GM23338 (cell line): ENCODE measurements at regions not wholly inside any gene's neighbourhood (a gene's known extent, or its start where the extent isn't known, plus 50 kb on each side); places are given as distances from the start of the nearest gene placed in this dataset.

ENCODE experiments used
- ATAC-seq: fragments of 200-7000 bp; cut with Tn5 transposase; 3 replicates; pipeline ENCODE4 v1.9.1; 2020
- DNase-seq: peaks from one replicate; pipeline ENCODE4 v3.0.0-alpha.2; 2015; ENCODE audit warnings: low spot score
- H2AFZ ChIP-seq: fragments of 200-600 bp; sonication (generic); 2 replicates; pipeline ENCODE4 v1.8.0; 2016; ENCODE audit warnings: antibody characterized with exemption, mild to moderate bottlenecking, moderate library complexity
- H3F3A ChIP-seq: fragments of 200-600 bp; sonication (generic); replicated peaks from 2 replicates; pipeline ENCODE4 v1.8.0; 2017; ENCODE audit warnings: antibody characterized with exemption, mixed run types, low read depth
- H3K27ac ChIP-seq: fragments of 200-600 bp; sonication (generic); 2 replicates; pipeline ENCODE4 v1.6.1; 2016; ENCODE audit warnings: low read depth
- H3K27me3 ChIP-seq: fragments of 200-600 bp; sonication (generic); 2 replicates; pipeline ENCODE4 v1.8.0; 2016; ENCODE audit warnings: mild to moderate bottlenecking, mixed run types, moderate library complexity; ENCODE audit not compliant: insufficient read depth
- H3K36me3 ChIP-seq: fragments of 200-600 bp; sonication (generic); 2 replicates; pipeline ENCODE4 v1.8.0; 2016; ENCODE audit warnings: mild to moderate bottlenecking; ENCODE audit not compliant: insufficient read depth
- H3K4me1 ChIP-seq: fragments of 200-600 bp; sonication (generic); 2 replicates; pipeline ENCODE4 v1.8.0; 2016; ENCODE audit warnings: mild to moderate bottlenecking, moderate library complexity; ENCODE audit not compliant: insufficient read depth
- H3K4me2 ChIP-seq: fragments of 200-600 bp; sonication (generic); 2 replicates; pipeline ENCODE4 v1.7.1; 2017; ENCODE audit warnings: mixed run types
- H3K4me3 ChIP-seq: fragments of 200-600 bp; sonication (generic); 2 replicates; pipeline ENCODE4 v1.6.1; 2016; ENCODE audit warnings: mixed run types
- H3K79me2 ChIP-seq: fragments of 200-600 bp; sonication (generic); replicated peaks from 2 replicates; pipeline ENCODE4 v1.8.0; 2017; ENCODE audit warnings: mild to moderate bottlenecking; ENCODE audit not compliant: insufficient read depth
- H3K9me2 ChIP-seq: fragments of 200-600 bp; sonication (generic); 2 replicates; pipeline ENCODE4 v1.8.0; 2017; ENCODE audit not compliant: insufficient read depth
- H4K20me1 ChIP-seq: fragments of 200-600 bp; sonication (generic); replicated peaks from 2 replicates; pipeline ENCODE4 v1.8.0; 2017; ENCODE audit warnings: mild to moderate bottlenecking; ENCODE audit not compliant: insufficient read depth
- H3K27ac Mint-ChIP-seq: 2 replicates; pipeline ENCODE4 v1.8.0; 2020; ENCODE audit warnings: inconsistent platforms, mild to moderate bottlenecking, moderate library complexity, mixed read lengths
- H3K27me3 Mint-ChIP-seq: 3 replicates; pipeline ENCODE4 v1.8.0; 2022; ENCODE audit warnings: low read depth, mild to moderate bottlenecking, moderate library complexity, mixed read lengths, inconsistent platforms; ENCODE audit not compliant: insufficient read depth, poor library complexity
- H3K36me3 Mint-ChIP-seq: 3 replicates; pipeline ENCODE4 v1.8.0; 2021; ENCODE audit warnings: low read depth, mild to moderate bottlenecking, inconsistent platforms, moderate library complexity, mixed read lengths
- H3K4me1 Mint-ChIP-seq: 3 replicates; pipeline ENCODE4 v1.8.0; 2020; ENCODE audit warnings: mild to moderate bottlenecking, inconsistent platforms, mixed read lengths
- H3K4me3 Mint-ChIP-seq: 3 replicates; pipeline ENCODE4 v1.8.0; 2021; ENCODE audit warnings: moderate library complexity, mild to moderate bottlenecking, inconsistent platforms, mixed read lengths
- H3K9me3 Mint-ChIP-seq: 3 replicates; pipeline ENCODE4 v1.8.0; 2020; ENCODE audit warnings: moderate library complexity, mild to moderate bottlenecking, inconsistent platforms, mixed read lengths
- ZNF114 ChIP-seq: fragments of 250-450 bp; sonication (Bioruptor Pico); IDR thresholded peaks from 2 replicates; pipeline ENCODE4 v1.5.0; 2020; ENCODE audit warnings: mild to moderate bottlenecking, moderate library complexity
- TF ChIP-seq, protein P1 (sequence below): fragments of 250-450 bp; sonication (Bioruptor Pico); IDR thresholded peaks from 2 replicates; pipeline ENCODE4 v1.5.0; 2020; ENCODE audit warnings: mild to moderate bottlenecking, moderate library complexity
- TF ChIP-seq, protein P2 (sequence below), 2 experiments: fragments of 200-600 bp in 1 of 2; sonication (generic) in 1 of 2; conservative IDR thresholded peaks; 2 replicates each; pipeline versions ENCODE4 v1.5.1 to v1.6.1; 2016 to 2017; ENCODE audit warnings: antibody characterized with exemption in 2 of 2, low read depth in 2 of 2, mild to moderate bottlenecking in 2 of 2, moderate library complexity in 1 of 2

GRCh38 chr12:58288190-58288589, 346.8 kb downstream of the ATP23 start (continued):
- TF ChIP-seq, protein P1, sequence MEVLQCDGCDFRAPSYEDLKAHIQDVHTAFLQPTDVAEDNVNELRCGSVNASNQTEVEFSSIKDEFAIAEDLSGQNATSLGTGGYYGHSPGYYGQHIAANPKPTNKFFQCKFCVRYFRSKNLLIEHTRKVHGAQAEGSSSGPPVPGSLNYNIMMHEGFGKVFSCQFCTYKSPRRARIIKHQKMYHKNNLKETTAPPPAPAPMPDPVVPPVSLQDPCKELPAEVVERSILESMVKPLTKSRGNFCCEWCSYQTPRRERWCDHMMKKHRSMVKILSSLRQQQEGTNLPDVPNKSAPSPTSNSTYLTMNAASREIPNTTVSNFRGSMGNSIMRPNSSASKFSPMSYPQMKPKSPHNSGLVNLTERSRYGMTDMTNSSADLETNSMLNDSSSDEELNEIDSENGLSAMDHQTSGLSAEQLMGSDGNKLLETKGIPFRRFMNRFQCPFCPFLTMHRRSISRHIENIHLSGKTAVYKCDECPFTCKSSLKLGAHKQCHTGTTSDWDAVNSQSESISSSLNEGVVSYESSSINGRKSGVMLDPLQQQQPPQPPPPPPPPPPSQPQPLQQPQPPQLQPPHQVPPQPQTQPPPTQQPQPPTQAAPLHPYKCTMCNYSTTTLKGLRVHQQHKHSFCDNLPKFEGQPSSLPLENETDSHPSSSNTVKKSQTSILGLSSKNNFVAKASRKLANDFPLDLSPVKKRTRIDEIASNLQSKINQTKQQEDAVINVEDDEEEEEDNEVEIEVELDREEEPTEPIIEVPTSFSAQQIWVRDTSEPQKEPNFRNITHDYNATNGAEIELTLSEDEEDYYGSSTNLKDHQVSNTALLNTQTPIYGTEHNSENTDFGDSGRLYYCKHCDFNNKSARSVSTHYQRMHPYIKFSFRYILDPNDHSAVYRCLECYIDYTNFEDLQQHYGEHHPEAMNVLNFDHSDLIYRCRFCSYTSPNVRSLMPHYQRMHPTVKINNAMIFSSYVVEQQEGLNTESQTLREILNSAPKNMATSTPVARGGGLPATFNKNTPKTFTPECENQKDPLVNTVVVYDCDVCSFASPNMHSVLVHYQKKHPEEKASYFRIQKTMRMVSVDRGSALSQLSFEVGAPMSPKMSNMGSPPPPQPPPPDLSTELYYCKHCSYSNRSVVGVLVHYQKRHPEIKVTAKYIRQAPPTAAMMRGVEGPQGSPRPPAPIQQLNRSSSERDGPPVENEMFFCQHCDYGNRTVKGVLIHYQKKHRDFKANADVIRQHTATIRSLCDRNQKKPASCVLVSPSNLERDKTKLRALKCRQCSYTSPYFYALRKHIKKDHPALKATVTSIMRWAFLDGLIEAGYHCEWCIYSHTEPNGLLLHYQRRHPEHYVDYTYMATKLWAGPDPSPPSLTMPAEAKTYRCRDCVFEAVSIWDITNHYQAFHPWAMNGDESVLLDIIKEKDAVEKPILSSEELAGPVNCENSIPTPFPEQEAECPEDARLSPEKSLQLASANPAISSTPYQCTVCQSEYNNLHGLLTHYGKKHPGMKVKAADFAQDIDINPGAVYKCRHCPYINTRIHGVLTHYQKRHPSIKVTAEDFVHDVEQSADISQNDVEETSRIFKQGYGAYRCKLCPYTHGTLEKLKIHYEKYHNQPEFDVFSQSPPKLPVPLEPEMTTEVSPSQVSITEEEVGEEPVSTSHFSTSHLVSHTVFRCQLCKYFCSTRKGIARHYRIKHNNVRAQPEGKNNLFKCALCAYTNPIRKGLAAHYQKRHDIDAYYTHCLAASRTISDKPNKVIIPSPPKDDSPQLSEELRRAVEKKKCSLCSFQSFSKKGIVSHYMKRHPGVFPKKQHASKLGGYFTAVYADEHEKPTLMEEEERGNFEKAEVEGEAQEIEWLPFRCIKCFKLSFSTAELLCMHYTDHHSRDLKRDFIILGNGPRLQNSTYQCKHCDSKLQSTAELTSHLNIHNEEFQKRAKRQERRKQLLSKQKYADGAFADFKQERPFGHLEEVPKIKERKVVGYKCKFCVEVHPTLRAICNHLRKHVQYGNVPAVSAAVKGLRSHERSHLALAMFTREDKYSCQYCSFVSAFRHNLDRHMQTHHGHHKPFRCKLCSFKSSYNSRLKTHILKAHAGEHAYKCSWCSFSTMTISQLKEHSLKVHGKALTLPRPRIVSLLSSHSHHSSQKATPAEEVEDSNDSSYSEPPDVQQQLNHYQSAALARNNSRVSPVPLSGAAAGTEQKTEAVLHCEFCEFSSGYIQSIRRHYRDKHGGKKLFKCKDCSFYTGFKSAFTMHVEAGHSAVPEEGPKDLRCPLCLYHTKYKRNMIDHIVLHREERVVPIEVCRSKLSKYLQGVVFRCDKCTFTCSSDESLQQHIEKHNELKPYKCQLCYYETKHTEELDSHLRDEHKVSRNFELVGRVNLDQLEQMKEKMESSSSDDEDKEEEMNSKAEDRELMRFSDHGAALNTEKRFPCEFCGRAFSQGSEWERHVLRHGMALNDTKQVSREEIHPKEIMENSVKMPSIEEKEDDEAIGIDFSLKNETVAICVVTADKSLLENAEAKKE: no peak
- TF ChIP-seq, protein P2, sequence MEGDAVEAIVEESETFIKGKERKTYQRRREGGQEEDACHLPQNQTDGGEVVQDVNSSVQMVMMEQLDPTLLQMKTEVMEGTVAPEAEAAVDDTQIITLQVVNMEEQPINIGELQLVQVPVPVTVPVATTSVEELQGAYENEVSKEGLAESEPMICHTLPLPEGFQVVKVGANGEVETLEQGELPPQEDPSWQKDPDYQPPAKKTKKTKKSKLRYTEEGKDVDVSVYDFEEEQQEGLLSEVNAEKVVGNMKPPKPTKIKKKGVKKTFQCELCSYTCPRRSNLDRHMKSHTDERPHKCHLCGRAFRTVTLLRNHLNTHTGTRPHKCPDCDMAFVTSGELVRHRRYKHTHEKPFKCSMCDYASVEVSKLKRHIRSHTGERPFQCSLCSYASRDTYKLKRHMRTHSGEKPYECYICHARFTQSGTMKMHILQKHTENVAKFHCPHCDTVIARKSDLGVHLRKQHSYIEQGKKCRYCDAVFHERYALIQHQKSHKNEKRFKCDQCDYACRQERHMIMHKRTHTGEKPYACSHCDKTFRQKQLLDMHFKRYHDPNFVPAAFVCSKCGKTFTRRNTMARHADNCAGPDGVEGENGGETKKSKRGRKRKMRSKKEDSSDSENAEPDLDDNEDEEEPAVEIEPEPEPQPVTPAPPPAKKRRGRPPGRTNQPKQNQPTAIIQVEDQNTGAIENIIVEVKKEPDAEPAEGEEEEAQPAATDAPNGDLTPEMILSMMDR (conservative IDR thresholded peaks at IDR 0.05; ENCODE audit: low read depth in 2 of 2): no peak

GRCh38 chr12:58291106-58291505, 349.7 kb downstream of the ATP23 start:
- Mint-ChIP-seq H3K36me3 (no peaks in the 10 kb centered on the region), H3K27me3 (peaks cover 4% of the 10 kb centered on the region), H3K4me1 (peaks cover 29% of the 10 kb centered on the region), H3K4me3 (no peak overlapping the region), H3K27ac (0 out of 2 replicates have a peak overlapping the region, but pooled peaks have one; percentile 29), H3K9me3 (no peaks in the 10 kb centered on the region)
- DNase-seq: no peak
- Histone ChIP-seq H3K27me3 (no peaks in the 10 kb centered on the region), H4K20me1 (no peaks in the 10 kb centered on the region), H3K4me3 (no peak overlapping the region), H3K27ac (no peak overlapping the region), H3K36me3 (no peaks in the 10 kb centered on the region), H3K4me2 (no peak overlapping the region), H3F3A (no peaks in the 10 kb centered on the region), H3K4me1 (peaks cover 13% of the 10 kb centered on the region; the same call in 1 of the 2 replicates), H3K79me2 (no peaks in the 10 kb centered on the region), H2AFZ (no peak overlapping the region), H3K9me2 (no peaks in the 10 kb centered on the region)
- no peak for ATAC-seq
- no peak for TF ChIP-seq ZNF114 (CRISPR knock-in tag)
